OCI-LY1 (cell line): ENCODE measurements at regions not wholly inside any gene's neighbourhood (a gene's known extent, or its start where the extent isn't known, plus 50 kb on each side); places are given as distances from the start of the nearest gene placed in this dataset.

ENCODE experiments used
- CTCF ChIP-seq: fragments of 200-600 bp; sonication (generic), shearing (Covaris generic); IDR thresholded peaks from 2 replicates; pipeline ENCODE4 v1.5.1; 2017; ENCODE audit warnings: mild to moderate bottlenecking, antibody characterized with exemption, low read length, moderate library complexity, mixed read lengths
- EZH2 ChIP-seq: fragments of 200-600 bp; sonication (generic), shearing (Covaris generic); IDR thresholded peaks from 2 replicates; pipeline ENCODE4 v1.8.0; 2017; ENCODE audit warnings: borderline replicate concordance, mixed run types, mild to moderate bottlenecking, antibody characterized with exemption, low read length, moderate library complexity, mixed read lengths

DNA sequence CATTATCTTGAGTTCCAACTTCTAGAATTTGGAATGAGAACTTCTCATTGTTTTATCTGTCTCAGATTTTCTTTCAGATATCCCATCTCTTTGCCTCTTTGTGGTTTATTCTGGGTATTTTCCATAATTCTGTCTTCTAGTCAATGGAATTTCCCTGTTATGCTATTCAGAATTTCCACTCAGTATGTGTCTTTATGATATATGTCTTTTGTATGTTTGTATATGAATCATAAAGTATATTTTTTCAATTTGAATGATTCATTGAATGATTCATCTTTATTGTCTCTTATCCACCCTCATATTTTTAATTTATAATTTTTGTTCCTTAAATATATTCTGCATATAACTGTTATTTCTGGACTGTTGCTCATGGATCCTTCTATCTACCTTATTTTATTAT, 729.7 kb upstream of the GOT2 start:
- no peak for TF ChIP-seq CTCF
- no peak for TF ChIP-seq EZH2
